MCF 10A (cell line): ENCODE measurements at regions not wholly inside any gene's neighbourhood (a gene's known extent, or its start where the extent isn't known, plus 50 kb on each side); places are given as distances from the start of the nearest gene placed in this dataset.

Source experiments
- BruUV-seq: library from RNA; stranded (reverse); fragments of 400-500 nt; replicated peaks from 2 replicates; lab custom pipeline; 2021; lab: Mats Ljungman, UMichigan
- CTCF ChIA-PET: fragments of 300-600 bp; sonication (Branson Sonifier 250); formaldehyde crosslinking; extraction: SDS; loops from one replicate; lab custom pipeline; 2021; ENCODE audit warnings: antibody characterized with exemption, inconsistent platforms; lab: Yijun Ruan, JAX
- POLR2A ChIA-PET: fragments of 300-600, 350-650 bp; sonication (Branson Sonifier 250); formaldehyde crosslinking; extraction: SDS; loops from one replicate; lab custom pipeline; 2020; ENCODE audit warnings: antibody characterized with exemption, inconsistent platforms; lab: Yijun Ruan, JAX
- DNase-seq: peaks from one replicate; pipeline ENCODE4 v3.0.0-alpha.2; 2018; ENCODE audit not compliant: unreplicated experiment
- H3K27ac Mint-ChIP-seq: one replicate; pipeline ENCODE4 v1.8.0; 2022; ENCODE audit warnings: mild to moderate bottlenecking, low read depth, mixed read lengths; ENCODE audit not compliant: unreplicated experiment
- H3K27me3 Mint-ChIP-seq: one replicate; pipeline ENCODE4 v1.8.0; 2022; ENCODE audit warnings: mixed read lengths; ENCODE audit not compliant: insufficient read depth, unreplicated experiment
- H3K36me3 Mint-ChIP-seq: one replicate; pipeline ENCODE4 v1.8.0; 2022; ENCODE audit warnings: mild to moderate bottlenecking, moderate library complexity, mixed read lengths; ENCODE audit not compliant: insufficient read depth, unreplicated experiment
- H3K4me1 Mint-ChIP-seq: one replicate; pipeline ENCODE4 v1.8.0; 2022; ENCODE audit warnings: mixed read lengths; ENCODE audit not compliant: insufficient read depth, unreplicated experiment
- H3K4me3 Mint-ChIP-seq: one replicate; pipeline ENCODE4 v1.8.0; 2022; ENCODE audit warnings: mild to moderate bottlenecking, moderate library complexity, mixed read lengths; ENCODE audit not compliant: unreplicated experiment
- H3K9me3 Mint-ChIP-seq: one replicate; pipeline ENCODE4 v1.8.0; 2022; ENCODE audit warnings: mixed read lengths; ENCODE audit not compliant: unreplicated experiment
- intact Hi-C: fragments of 100-400 bp; cut with micrococcal nuclease; formaldehyde crosslinking; loops from 2 replicates; pipeline ENCODE4 v1.14.1; 2022
- TF ChIP-seq, protein P1 (sequence below): fragments of 200-600 bp; IDR thresholded peaks from one replicate; pipeline ENCODE4 v1.8.0; 2022; ENCODE audit warnings: antibody characterized with exemption, mild to moderate bottlenecking; ENCODE audit not compliant: unreplicated experiment

GRCh38 chr4:110961066-110961465, 338.2 kb upstream of the PITX2 start:
- intact Hi-C loops: no loop called here
- no TSS peak for BruUV-seq
- H3K36me3 Mint-ChIP-seq: no peaks in the 10 kb centered on the region
- H3K27ac Mint-ChIP-seq: no peak overlapping the region
- no peaks in the 10 kb centered on the region for H3K9me3 Mint-ChIP-seq
- H3K27me3 Mint-ChIP-seq: peaks cover 59% of the 10 kb centered on the region
- DNase-seq: no peak
- CTCF ChIA-PET: no interaction called here
- H3K4me1 Mint-ChIP-seq: no peaks in the 10 kb centered on the region
- H3K4me3 Mint-ChIP-seq: no peak overlapping the region
- TF ChIP-seq, protein P1, sequence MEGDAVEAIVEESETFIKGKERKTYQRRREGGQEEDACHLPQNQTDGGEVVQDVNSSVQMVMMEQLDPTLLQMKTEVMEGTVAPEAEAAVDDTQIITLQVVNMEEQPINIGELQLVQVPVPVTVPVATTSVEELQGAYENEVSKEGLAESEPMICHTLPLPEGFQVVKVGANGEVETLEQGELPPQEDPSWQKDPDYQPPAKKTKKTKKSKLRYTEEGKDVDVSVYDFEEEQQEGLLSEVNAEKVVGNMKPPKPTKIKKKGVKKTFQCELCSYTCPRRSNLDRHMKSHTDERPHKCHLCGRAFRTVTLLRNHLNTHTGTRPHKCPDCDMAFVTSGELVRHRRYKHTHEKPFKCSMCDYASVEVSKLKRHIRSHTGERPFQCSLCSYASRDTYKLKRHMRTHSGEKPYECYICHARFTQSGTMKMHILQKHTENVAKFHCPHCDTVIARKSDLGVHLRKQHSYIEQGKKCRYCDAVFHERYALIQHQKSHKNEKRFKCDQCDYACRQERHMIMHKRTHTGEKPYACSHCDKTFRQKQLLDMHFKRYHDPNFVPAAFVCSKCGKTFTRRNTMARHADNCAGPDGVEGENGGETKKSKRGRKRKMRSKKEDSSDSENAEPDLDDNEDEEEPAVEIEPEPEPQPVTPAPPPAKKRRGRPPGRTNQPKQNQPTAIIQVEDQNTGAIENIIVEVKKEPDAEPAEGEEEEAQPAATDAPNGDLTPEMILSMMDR: no peak
- POLR2A ChIA-PET: no interaction called here

GRCh38 chr4:110962616-110963015, 339.7 kb upstream of the PITX2 start:
- Mint-ChIP-seq H3K9me3 (no peaks in the 10 kb centered on the region), H3K27ac (no peak overlapping the region), H3K27me3 (peaks cover 71% of the 10 kb centered on the region), H3K4me1 (no peaks in the 10 kb centered on the region), H3K4me3 (no peak overlapping the region), H3K36me3 (no peaks in the 10 kb centered on the region)
- intact Hi-C loops: no loop called here
- POLR2A ChIA-PET: no interaction called here
- CTCF ChIA-PET: interaction anchor here (0.6 kb wide), 1 partner anchor 35 kb away, joined by 6 read pairs; no protein-coding TSS in a partner anchor
- TF ChIP-seq, protein P1: no peak
- BruUV-seq: no TSS peak
- no peak for DNase-seq

DNA sequence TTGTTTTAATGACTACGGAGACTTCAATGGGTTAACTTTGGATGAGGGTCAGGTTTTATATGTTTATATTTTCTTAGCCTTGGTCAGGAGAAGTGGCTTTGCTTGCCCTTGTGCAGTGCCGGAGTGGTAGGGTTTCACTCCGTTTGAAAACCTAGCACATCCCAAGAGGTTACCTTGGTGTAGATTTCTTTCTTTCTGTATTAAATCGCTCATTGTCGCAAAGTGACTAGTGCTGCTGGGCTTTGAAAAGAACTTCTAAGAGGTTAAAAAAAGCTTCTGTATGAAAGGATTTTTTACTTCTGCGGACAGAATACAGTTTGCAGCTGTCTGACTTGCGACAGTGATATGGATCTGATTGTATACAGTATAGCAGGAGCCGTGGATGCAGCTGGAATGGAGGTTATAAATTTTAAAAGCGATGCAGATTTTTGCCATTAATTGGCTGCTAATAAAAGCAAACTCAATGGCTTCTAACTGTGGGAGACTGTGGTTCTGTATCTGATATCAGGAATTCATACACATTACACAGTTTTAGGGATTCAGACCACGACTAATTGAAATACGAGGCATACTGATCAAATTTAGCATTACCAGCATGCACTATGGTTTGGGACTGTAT, 340.9 kb upstream of the PITX2 start:
- H3K36me3 Mint-ChIP-seq: no peaks in the 10 kb centered on the region
- no peak for DNase-seq
- intact Hi-C loops: no loop called here
- H3K4me3 Mint-ChIP-seq: no peak overlapping the region
- TF ChIP-seq, protein P1: no peak
- ChIA-PET CTCF (interaction anchor here (0.6 to 1.0 kb wide), 3 partner anchors 447 to 996 kb away, joined by 3 to 4 read pairs (median 3); no protein-coding TSS in a partner anchor), POLR2A (no interaction called here)
- BruUV-seq: no TSS peak
- H3K27me3 Mint-ChIP-seq: peaks cover 71% of the 10 kb centered on the region
- H3K9me3 Mint-ChIP-seq: no peaks in the 10 kb centered on the region
- H3K27ac Mint-ChIP-seq: no peak overlapping the region
- no peaks in the 10 kb centered on the region for H3K4me1 Mint-ChIP-seq

- Mint-ChIP-seq H3K27me3 (peaks cover 43% of the 10 kb centered on the region), H3K4me1 (no peaks in the 10 kb centered on the region), H3K9me3 (no peaks in the 10 kb centered on the region), H3K27ac (no peak overlapping the region), H3K36me3 (no peaks in the 10 kb centered on the region), H3K4me3 (no peak overlapping the region)
- TF ChIP-seq, protein P1: no peak
- DNase-seq: no peak
- BruUV-seq: no TSS peak
- intact Hi-C loops: no loop called here
- CTCF ChIA-PET: no interaction called here
- POLR2A ChIA-PET: no interaction called here
Measured at GRCh38 chr4:110967936-110968335, 345.1 kb upstream of the PITX2 start.
